H1 (cell line): ENCODE measurements at regions not wholly inside any gene's neighbourhood (a gene's known extent, or its start where the extent isn't known, plus 50 kb on each side); places are given as distances from the start of the nearest gene placed in this dataset.

Experiments used
- KDM5A ChIP-seq: fragments of 200-600 bp; IDR thresholded peaks from 2 replicates; pipeline ENCODE4 v1.7.1; 2012; ENCODE audit warnings: mild to moderate bottlenecking, low read length, inconsistent platforms, mixed read lengths
- NANOG ChIP-seq: IDR thresholded peaks from 2 replicates; pipeline ENCODE4 v1.6.1; 2011; ENCODE audit warnings: low read length, low read depth, mild to moderate bottlenecking, inconsistent platforms; ENCODE audit not compliant: insufficient read depth, poor library complexity, severe bottlenecking
- SIRT6 ChIP-seq: IDR thresholded peaks from one replicate; pipeline ENCODE4 v1.7.1; 2012; ENCODE audit warnings: low read length, inconsistent platforms
- SP4 ChIP-seq: IDR thresholded peaks from 2 replicates; pipeline ENCODE4 v1.6.1; 2012; ENCODE audit warnings: low read length, inconsistent platforms

- TF ChIP-seq SP4 (no peak), SIRT6 (no peak), KDM5A (no peak), NANOG (no peak)
Measured at GRCh38 chr13:106981051-106981450, 413.1 kb upstream of the ARGLU1 start (continued).
